ENCODE measurements at regions not wholly inside any gene's neighbourhood (a gene's known extent, or its start where the extent isn't known, plus 50 kb on each side); places are given as distances from the start of the nearest gene placed in this dataset.

DNA sequence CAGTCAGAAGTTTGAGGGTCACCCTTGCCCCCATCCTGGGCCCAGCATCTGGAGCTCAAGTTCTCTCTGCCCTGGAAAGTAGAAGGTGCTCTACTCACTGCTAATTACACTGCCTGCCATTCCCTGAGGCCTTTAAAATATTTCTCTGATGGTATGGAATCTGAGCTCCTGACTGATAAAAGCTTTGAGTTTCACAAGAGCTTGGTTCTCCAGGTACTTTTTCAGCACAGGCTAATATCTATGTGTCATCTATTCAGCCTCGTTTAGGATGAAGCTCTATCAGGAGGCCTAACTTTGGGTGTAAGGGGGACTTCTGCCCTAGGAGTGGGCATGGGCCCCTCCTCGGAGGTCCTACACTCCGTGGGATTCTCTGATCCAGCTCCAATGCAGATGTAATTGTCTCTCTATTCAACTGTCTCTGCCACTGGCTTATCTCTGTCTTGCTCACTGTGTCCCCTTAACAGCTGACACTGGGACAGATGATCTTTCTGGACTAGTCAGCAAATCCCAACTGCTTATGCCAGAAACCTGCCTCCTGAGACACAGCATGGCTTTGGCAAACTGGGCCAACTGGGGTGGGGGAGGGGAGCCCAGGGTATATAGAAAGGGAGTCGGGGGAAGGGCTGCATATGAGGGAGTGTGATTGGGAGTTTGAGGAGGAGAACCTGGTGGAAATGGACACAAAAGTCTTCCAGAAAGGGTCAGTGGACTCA is 104.2 kb upstream of the GADD45A start:
- TF ChIP-seq, protein P1, sequence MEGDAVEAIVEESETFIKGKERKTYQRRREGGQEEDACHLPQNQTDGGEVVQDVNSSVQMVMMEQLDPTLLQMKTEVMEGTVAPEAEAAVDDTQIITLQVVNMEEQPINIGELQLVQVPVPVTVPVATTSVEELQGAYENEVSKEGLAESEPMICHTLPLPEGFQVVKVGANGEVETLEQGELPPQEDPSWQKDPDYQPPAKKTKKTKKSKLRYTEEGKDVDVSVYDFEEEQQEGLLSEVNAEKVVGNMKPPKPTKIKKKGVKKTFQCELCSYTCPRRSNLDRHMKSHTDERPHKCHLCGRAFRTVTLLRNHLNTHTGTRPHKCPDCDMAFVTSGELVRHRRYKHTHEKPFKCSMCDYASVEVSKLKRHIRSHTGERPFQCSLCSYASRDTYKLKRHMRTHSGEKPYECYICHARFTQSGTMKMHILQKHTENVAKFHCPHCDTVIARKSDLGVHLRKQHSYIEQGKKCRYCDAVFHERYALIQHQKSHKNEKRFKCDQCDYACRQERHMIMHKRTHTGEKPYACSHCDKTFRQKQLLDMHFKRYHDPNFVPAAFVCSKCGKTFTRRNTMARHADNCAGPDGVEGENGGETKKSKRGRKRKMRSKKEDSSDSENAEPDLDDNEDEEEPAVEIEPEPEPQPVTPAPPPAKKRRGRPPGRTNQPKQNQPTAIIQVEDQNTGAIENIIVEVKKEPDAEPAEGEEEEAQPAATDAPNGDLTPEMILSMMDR (IDR thresholded peaks at IDR 0.05), result no peak
- TF ChIP-seq, protein P2, sequence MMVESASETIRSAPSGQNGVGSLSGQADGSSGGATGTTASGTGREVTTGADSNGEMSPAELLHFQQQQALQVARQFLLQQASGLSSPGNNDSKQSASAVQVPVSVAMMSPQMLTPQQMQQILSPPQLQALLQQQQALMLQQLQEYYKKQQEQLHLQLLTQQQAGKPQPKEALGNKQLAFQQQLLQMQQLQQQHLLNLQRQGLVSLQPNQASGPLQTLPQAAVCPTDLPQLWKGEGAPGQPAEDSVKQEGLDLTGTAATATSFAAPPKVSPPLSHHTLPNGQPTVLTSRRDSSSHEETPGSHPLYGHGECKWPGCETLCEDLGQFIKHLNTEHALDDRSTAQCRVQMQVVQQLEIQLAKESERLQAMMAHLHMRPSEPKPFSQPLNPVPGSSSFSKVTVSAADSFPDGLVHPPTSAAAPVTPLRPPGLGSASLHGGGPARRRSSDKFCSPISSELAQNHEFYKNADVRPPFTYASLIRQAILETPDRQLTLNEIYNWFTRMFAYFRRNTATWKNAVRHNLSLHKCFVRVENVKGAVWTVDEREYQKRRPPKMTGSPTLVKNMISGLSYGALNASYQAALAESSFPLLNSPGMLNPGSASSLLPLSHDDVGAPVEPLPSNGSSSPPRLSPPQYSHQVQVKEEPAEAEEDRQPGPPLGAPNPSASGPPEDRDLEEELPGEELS (CRISPR knock-in tag; IDR thresholded peaks at IDR 0.05), result no peak
- no peak for TF ChIP-seq CREB1 (CRISPR knock-in tag; IDR thresholded peaks at IDR 0.05)
- TF ChIP-seq, protein P3, sequence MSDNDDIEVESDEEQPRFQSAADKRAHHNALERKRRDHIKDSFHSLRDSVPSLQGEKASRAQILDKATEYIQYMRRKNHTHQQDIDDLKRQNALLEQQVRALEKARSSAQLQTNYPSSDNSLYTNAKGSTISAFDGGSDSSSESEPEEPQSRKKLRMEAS (CRISPR knock-in tag; IDR thresholded peaks at IDR 0.05), result no peak
- no peak for TF ChIP-seq ZNF423 (CRISPR knock-in tag; IDR thresholded peaks at IDR 0.05)
- TF ChIP-seq, protein P4, sequence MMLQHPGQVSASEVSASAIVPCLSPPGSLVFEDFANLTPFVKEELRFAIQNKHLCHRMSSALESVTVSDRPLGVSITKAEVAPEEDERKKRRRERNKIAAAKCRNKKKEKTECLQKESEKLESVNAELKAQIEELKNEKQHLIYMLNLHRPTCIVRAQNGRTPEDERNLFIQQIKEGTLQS (CRISPR knock-in tag; conservative IDR thresholded peaks at IDR 0.05), result no peak
- no peak for TF ChIP-seq ZNF317 (CRISPR knock-in tag; IDR thresholded peaks at IDR 0.05; ENCODE audit: borderline replicate concordance, low read depth)
- TF ChIP-seq JUN (CRISPR knock-in tag; IDR thresholded peaks at IDR 0.05), result no peak
- TF ChIP-seq, protein P5, sequence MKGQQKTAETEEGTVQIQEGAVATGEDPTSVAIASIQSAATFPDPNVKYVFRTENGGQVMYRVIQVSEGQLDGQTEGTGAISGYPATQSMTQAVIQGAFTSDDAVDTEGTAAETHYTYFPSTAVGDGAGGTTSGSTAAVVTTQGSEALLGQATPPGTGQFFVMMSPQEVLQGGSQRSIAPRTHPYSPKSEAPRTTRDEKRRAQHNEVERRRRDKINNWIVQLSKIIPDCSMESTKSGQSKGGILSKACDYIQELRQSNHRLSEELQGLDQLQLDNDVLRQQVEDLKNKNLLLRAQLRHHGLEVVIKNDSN (CRISPR knock-in tag; IDR thresholded peaks at IDR 0.05), result no peak
- TF ChIP-seq RELA (CRISPR knock-in tag; IDR thresholded peaks at IDR 0.05; ENCODE audit: borderline replicate concordance), result no peak
